PC-3 (cell line): ENCODE measurements at regions not wholly inside any gene's neighbourhood (a gene's known extent, or its start where the extent isn't known, plus 50 kb on each side); places are given as distances from the start of the nearest gene placed in this dataset.

Source experiments
- EZH2 ChIP-seq: fragments of 300-600 bp; sonication (generic); IDR thresholded peaks from one replicate; pipeline ENCODE4 v1.6.1; 2017; ENCODE audit warnings: antibody characterized with exemption, mild to moderate bottlenecking, low read length; ENCODE audit not compliant: unreplicated experiment
- TF ChIP-seq, protein P1 (sequence below): fragments of 300-600 bp; sonication (generic); conservative IDR thresholded peaks from 2 replicates; pipeline ENCODE4 v1.5.1; 2017; ENCODE audit warnings: antibody characterized with exemption, low read depth, mild to moderate bottlenecking, low read length

- TF ChIP-seq, protein P1, sequence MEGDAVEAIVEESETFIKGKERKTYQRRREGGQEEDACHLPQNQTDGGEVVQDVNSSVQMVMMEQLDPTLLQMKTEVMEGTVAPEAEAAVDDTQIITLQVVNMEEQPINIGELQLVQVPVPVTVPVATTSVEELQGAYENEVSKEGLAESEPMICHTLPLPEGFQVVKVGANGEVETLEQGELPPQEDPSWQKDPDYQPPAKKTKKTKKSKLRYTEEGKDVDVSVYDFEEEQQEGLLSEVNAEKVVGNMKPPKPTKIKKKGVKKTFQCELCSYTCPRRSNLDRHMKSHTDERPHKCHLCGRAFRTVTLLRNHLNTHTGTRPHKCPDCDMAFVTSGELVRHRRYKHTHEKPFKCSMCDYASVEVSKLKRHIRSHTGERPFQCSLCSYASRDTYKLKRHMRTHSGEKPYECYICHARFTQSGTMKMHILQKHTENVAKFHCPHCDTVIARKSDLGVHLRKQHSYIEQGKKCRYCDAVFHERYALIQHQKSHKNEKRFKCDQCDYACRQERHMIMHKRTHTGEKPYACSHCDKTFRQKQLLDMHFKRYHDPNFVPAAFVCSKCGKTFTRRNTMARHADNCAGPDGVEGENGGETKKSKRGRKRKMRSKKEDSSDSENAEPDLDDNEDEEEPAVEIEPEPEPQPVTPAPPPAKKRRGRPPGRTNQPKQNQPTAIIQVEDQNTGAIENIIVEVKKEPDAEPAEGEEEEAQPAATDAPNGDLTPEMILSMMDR: no peak
- no peak for TF ChIP-seq EZH2
Observed at GRCh38 chr4:131347816-131348215, 1801.3 kb upstream of the PCDH10 start.
